SK-N-SH (cell line): ENCODE measurements at regions not wholly inside any gene's neighbourhood (a gene's known extent, or its start where the extent isn't known, plus 50 kb on each side); places are given as distances from the start of the nearest gene placed in this dataset.

Source experiments
- CTCF ChIA-PET: fragments of 300-600, 350-600 bp; formaldehyde crosslinking; extraction: SDS; loops from one replicate; lab custom pipeline; 2021; lab: Yijun Ruan, JAX
- POLR2A ChIA-PET: fragments of 350-600 bp; sonication (Branson Sonifier 250); formaldehyde crosslinking; extraction: SDS; loops from one replicate; lab custom pipeline; 2020; ENCODE audit warnings: antibody characterized with exemption, inconsistent platforms; lab: Yijun Ruan, JAX
- DNase-seq: peaks from one replicate; pipeline ENCODE4 v3.0.0; 2012
- H2AFZ ChIP-seq: fragments of 200-600 bp; sonication (generic); 2 replicates; pipeline ENCODE4 v1.8.1; 2016; ENCODE audit warnings: antibody characterized with exemption, mild to moderate bottlenecking, low read depth
- H3F3A ChIP-seq: fragments of 200-600 bp; sonication (generic); replicated peaks from 2 replicates; pipeline ENCODE3; 2016; ENCODE audit warnings: antibody characterized with exemption, mild to moderate bottlenecking; ENCODE audit not compliant: insufficient read depth
- H3K27ac ChIP-seq, 2 experiments: fragments of 200-500 bp in 1 of 2; fragments of 200-600 bp in 1 of 2; sonication (Bioruptor generic) in 1 of 2; sonication (generic), shearing (Covaris generic) in 1 of 2; 2 replicates each; pipeline versions ENCODE4 v1.5.1 to v1.6.1; 2014 to 2016; ENCODE audit warnings: low read depth in 2 of 2, inconsistent platforms in 1 of 2, low read length in 1 of 2, mild to moderate bottlenecking in 1 of 2, mixed read lengths in 1 of 2
- H3K27me3 ChIP-seq: fragments of 200-600 bp; sonication (generic), shearing (Covaris generic); 2 replicates; pipeline ENCODE4 v1.6.1; 2016; ENCODE audit warnings: mixed run types; ENCODE audit not compliant: insufficient read depth
- H3K36me3 ChIP-seq, 2 experiments: fragments of 200-500 bp in 1 of 2; fragments of 200-600 bp in 1 of 2; sonication (Bioruptor generic) in 1 of 2; sonication (generic) in 1 of 2; replicated peaks in 1 of 2; 2 replicates each; pipeline versions ENCODE3 to v1.5.1; 2014 to 2016; ENCODE audit warnings: low read length in 1 of 2, mild to moderate bottlenecking in 1 of 2; ENCODE audit not compliant: insufficient read depth in 2 of 2, control insufficient read depth in 1 of 2
- H3K4me1 ChIP-seq, 2 experiments: fragments of 200-500 bp in 1 of 2; fragments of 200-600 bp in 1 of 2; sonication (Bioruptor generic) in 1 of 2; sonication (generic), shearing (Covaris generic) in 1 of 2; 2 replicates each; pipeline versions ENCODE4 v1.5.1 to v1.6.1; 2014 to 2016; ENCODE audit warnings: low read depth in 1 of 2, low read length in 1 of 2, mixed run types in 1 of 2; ENCODE audit not compliant: insufficient read depth in 2 of 2, control insufficient read depth in 1 of 2
- H3K4me2 ChIP-seq: fragments of 200-600 bp; sonication (generic), shearing (Covaris generic); 2 replicates; pipeline ENCODE4 v1.6.1; 2017; ENCODE audit warnings: mixed run types
- H3K4me3 ChIP-seq, 2 experiments: fragments of 200-500 bp in 1 of 2; fragments of 200-600 bp in 1 of 2; sonication (Bioruptor generic) in 1 of 2; sonication (generic), shearing (Covaris generic) in 1 of 2; 2 replicates each; pipeline versions ENCODE4 v1.5.1 to v1.8.1; 2014 to 2016; ENCODE audit warnings: low read depth in 2 of 2, inconsistent platforms in 1 of 2, low read length in 1 of 2, mild to moderate bottlenecking in 1 of 2, mixed read lengths in 1 of 2, moderate library complexity in 1 of 2
- H3K79me2 ChIP-seq: fragments of 200-600 bp; sonication (generic); 2 replicates; pipeline ENCODE4 v1.8.1; 2017; ENCODE audit warnings: mild to moderate bottlenecking; ENCODE audit not compliant: insufficient read depth
- H3K9ac ChIP-seq: fragments of 200-600 bp; sonication (generic); 2 replicates; pipeline ENCODE4 v1.6.1; 2017; ENCODE audit warnings: mixed run types
- H3K9me2 ChIP-seq: fragments of 200-600 bp; sonication (generic); 2 replicates; pipeline ENCODE4 v1.6.1; 2017; ENCODE audit warnings: mixed run types
- H3K9me3 ChIP-seq: fragments of 200-600 bp; sonication (generic); 2 replicates; pipeline ENCODE4 v1.6.1; 2017; ENCODE audit warnings: mixed run types, mild to moderate bottlenecking, moderate library complexity
- H4K20me1 ChIP-seq: fragments of 200-600 bp; sonication (generic); 2 replicates; pipeline ENCODE4 v1.6.1; 2017; ENCODE audit warnings: mild to moderate bottlenecking, mixed run types; ENCODE audit not compliant: insufficient read depth
- CHD2 ChIP-seq: fragments of 150-350 bp; IDR thresholded peaks from 2 replicates; pipeline ENCODE4 v1.6.1; 2018; ENCODE audit warnings: low read length; ENCODE audit not compliant: partially characterized antibody
- ELF1 ChIP-seq: IDR thresholded peaks from 2 replicates; pipeline ENCODE4 v1.4.0; 2012
- EZH2phosphoT487 ChIP-seq: fragments of 200-600 bp; sonication (generic); IDR thresholded peaks from 2 replicates; pipeline ENCODE4 v1.6.1; 2017; ENCODE audit warnings: low read depth, mixed run types, mild to moderate bottlenecking, antibody characterized with exemption, moderate library complexity, borderline replicate concordance
- FOSL2 ChIP-seq: IDR thresholded peaks from 2 replicates; pipeline ENCODE4 v1.4.0; 2012; ENCODE audit warnings: low read depth, mild to moderate bottlenecking, moderate library complexity, borderline replicate concordance
- GATA2 ChIP-seq: sonication (generic); formaldehyde crosslinking; IDR thresholded peaks from 2 replicates; pipeline ENCODE4 v1.5.0; 2020; ENCODE audit warnings: mild to moderate bottlenecking, missing genetic modification reagents
- MEF2A ChIP-seq: IDR thresholded peaks from 2 replicates; pipeline ENCODE4 v1.4.0; 2012; ENCODE audit warnings: low read depth, borderline replicate concordance
- NFIC ChIP-seq: IDR thresholded peaks from 2 replicates; pipeline ENCODE4 v1.4.0; 2012; ENCODE audit warnings: borderline replicate concordance
- POLR2AphosphoS5 ChIP-seq: IDR thresholded peaks from 2 replicates; pipeline ENCODE4 v1.6.1; 2012; ENCODE audit warnings: low read depth, low read length
- RAD21 ChIP-seq: IDR thresholded peaks from 2 replicates; pipeline ENCODE4 v1.6.1; 2012; ENCODE audit warnings: mild to moderate bottlenecking, low read length
- RFX5 ChIP-seq: IDR thresholded peaks from 2 replicates; pipeline ENCODE4 v1.6.1; 2012; ENCODE audit warnings: mild to moderate bottlenecking, improper control_type of control experiment, low read length
- SIN3A ChIP-seq: IDR thresholded peaks from 2 replicates; pipeline ENCODE4 v1.6.1; 2012; ENCODE audit warnings: low read depth, mild to moderate bottlenecking, low read length, moderate library complexity, borderline replicate concordance
- TCF12 ChIP-seq: IDR thresholded peaks from 2 replicates; pipeline ENCODE4 v1.4.0; 2012
- TEAD4 ChIP-seq: IDR thresholded peaks from 2 replicates; pipeline ENCODE4 v1.4.0; 2012; ENCODE audit warnings: mild to moderate bottlenecking, borderline replicate concordance; ENCODE audit not compliant: insufficient read depth
- WGBS: methylation state at CpG from one replicate; pipeline ENCODE4 v1.1.6; 2017; ENCODE audit warnings: low lambda C conversion rate; 5-methylcytosine and 5-hydroxymethylcytosine counted together
- TF ChIP-seq, protein P1 (sequence below): fragments of 200-600 bp; sonication (generic); IDR thresholded peaks from 2 replicates; pipeline ENCODE4 v1.6.1; 2017; ENCODE audit warnings: antibody characterized with exemption, mild to moderate bottlenecking, moderate library complexity

DNA sequence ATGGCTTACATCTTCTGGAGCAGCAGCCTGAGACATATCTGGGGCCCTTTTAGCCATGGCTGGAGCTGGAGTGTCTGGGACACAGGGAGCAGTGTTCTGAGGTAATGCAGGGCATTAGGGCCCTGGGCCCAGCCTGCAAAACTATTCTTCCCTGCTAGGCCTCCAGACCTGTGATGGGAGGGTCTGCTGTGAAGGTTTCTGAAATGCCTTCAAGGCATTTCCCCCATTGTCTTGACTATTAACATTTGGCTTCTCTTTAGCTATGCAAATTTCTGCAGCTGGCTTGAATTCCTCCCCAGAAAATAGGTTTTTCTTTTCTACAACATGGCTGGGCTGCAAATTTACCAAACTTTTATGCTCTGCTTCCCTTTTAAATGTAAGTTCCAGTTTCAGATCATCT, 61.5 kb downstream of the EDN1 start (continued):
- TF ChIP-seq NFIC = no peak
- TF ChIP-seq GATA2 (CRISPR knock-in tag) = no peak

DNA sequence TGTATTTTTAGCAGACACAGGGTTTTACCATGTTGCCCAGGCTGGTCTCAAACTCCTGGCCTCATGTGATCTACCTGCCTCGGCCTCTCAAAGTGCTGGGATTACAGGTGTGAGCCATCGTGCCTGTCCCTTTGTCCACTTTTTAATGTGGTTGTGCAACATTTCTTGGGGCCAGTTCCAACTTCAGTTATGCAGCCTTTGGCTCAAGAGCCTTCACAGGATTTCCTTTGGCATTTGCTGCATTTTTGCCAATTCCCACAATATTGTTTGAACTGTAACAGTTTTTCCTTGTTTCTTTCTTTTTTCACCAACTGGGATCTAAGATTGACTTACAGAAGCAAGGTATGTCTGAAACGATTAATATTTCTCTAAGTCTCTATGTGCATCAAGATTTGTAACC, 63.6 kb downstream of the EDN1 start:
- DNase-seq = no peak
- no peaks in the 10 kb centered on the region for H3K9me3 ChIP-seq
- ChIA-PET CTCF (no interaction called here), POLR2A (no interaction called here)
- no peak overlapping the region for H2AFZ ChIP-seq
- no peaks in the 10 kb centered on the region for H3K27me3 ChIP-seq
- H4K20me1 ChIP-seq = no peaks in the 10 kb centered on the region
- H3K9ac ChIP-seq = no peak overlapping the region
- no peaks in the 10 kb centered on the region for H3F3A ChIP-seq
- 53% methylated on average over 3 of the region's 3 CpGs for WGBS
- H3K79me2 ChIP-seq = no peaks in the 10 kb centered on the region
- no peaks in the 10 kb centered on the region for H3K9me2 ChIP-seq
- TF ChIP-seq FOSL2 = no peak
- no peak overlapping the region for H3K4me3 ChIP-seq
- no peaks in the 10 kb centered on the region for H3K4me1 ChIP-seq
- H3K4me2 ChIP-seq = no peak overlapping the region
- H3K27ac ChIP-seq = no peak overlapping the region
- H3K36me3 ChIP-seq = no peaks in the 10 kb centered on the region

DNA sequence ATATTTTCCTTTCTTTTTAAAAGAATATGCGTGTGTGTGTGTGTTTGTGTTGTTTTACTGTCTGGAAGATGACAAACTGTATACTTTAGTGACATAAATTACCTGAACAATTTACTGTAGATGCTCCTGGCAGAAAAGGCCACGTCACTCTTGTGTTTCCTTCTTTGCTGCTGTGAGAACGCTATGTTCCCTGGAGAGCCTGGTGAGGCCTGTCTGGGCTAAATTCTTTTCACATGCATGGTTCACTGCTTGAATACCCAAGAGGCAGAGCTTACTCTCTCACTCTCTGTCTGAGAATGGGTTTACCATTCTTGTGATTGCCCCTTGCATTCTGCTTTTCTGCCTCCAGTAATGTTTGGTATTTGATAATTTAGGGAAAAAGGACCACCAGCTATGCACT, 64.3 kb downstream of the EDN1 start:
- no peak for TF ChIP-seq ELF1
- no peak for TF ChIP-seq TCF12
- ChIA-PET POLR2A (no interaction called here), CTCF (no interaction called here)
- H3K4me1 ChIP-seq = no peaks in the 10 kb centered on the region
- no peak overlapping the region for H2AFZ ChIP-seq
- H3K4me2 ChIP-seq = no peak overlapping the region
- H3K9ac ChIP-seq = no peak overlapping the region
- no peaks in the 10 kb centered on the region for H3K79me2 ChIP-seq
- no peak overlapping the region for H3K27ac ChIP-seq
- no peaks in the 10 kb centered on the region for H3K9me3 ChIP-seq
- no peaks in the 10 kb centered on the region for H3K27me3 ChIP-seq
- 67% methylated on average over 3 of the region's 3 CpGs for WGBS
- no peak overlapping the region for H3K4me3 ChIP-seq
- H4K20me1 ChIP-seq = no peaks in the 10 kb centered on the region
- H3K36me3 ChIP-seq = no peaks in the 10 kb centered on the region
- no peak for DNase-seq
- H3K9me2 ChIP-seq = no peaks in the 10 kb centered on the region
- H3F3A ChIP-seq = no peaks in the 10 kb centered on the region

DNA sequence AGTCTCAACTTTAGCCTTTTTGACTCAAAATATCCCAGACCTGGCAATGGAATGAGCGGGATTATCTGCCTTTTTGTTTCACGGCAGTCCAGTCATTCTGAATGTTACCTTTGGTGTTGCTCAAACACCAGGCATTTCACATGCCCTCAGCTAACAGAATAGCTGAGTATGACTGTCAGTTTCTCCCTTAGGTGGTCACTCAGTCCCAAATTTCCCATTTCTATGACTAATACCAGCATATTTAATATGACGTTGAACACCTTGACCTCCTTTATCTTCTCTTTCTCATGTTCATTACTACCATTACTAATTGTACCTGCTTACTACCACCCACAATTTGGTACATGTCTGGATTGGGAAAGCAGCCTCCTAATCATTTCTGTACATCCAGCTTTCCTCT, 65.2 kb downstream of the EDN1 start:
- CTCF ChIA-PET = no interaction called here
- Histone ChIP-seq H3K27ac (no peak overlapping the region), H3K9ac (no peak overlapping the region), H3K27me3 (no peaks in the 10 kb centered on the region), H3K36me3 (no peaks in the 10 kb centered on the region), H4K20me1 (no peaks in the 10 kb centered on the region), H3F3A (no peaks in the 10 kb centered on the region), H3K4me2 (no peak overlapping the region), H3K4me1 (no peaks in the 10 kb centered on the region), H2AFZ (no peak overlapping the region), H3K79me2 (no peaks in the 10 kb centered on the region)
- 80% methylated on average over 3 of the region's 3 CpGs for WGBS
- DNase-seq = no peak
- POLR2A ChIA-PET = no interaction called here
- TF ChIP-seq RFX5 (no peak), POLR2AphosphoS5 (no peak), SIN3A (no peak), NFIC (no peak), CHD2 (no peak), MEF2A (no peak), TEAD4 (no peak), RAD21 (no peak), EZH2phosphoT487 (no peak)
- TF ChIP-seq, protein P1, sequence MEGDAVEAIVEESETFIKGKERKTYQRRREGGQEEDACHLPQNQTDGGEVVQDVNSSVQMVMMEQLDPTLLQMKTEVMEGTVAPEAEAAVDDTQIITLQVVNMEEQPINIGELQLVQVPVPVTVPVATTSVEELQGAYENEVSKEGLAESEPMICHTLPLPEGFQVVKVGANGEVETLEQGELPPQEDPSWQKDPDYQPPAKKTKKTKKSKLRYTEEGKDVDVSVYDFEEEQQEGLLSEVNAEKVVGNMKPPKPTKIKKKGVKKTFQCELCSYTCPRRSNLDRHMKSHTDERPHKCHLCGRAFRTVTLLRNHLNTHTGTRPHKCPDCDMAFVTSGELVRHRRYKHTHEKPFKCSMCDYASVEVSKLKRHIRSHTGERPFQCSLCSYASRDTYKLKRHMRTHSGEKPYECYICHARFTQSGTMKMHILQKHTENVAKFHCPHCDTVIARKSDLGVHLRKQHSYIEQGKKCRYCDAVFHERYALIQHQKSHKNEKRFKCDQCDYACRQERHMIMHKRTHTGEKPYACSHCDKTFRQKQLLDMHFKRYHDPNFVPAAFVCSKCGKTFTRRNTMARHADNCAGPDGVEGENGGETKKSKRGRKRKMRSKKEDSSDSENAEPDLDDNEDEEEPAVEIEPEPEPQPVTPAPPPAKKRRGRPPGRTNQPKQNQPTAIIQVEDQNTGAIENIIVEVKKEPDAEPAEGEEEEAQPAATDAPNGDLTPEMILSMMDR = no peak
- TF ChIP-seq, all 33 proteins: peak for 0
- H3K4me3 ChIP-seq = no peak overlapping the region
- no peaks in the 10 kb centered on the region for H3K9me2 ChIP-seq
- no peaks in the 10 kb centered on the region for H3K9me3 ChIP-seq
